Neural cell (in vitro differentiated cells): ENCODE measurements at regions not wholly inside any gene's neighbourhood (a gene's known extent, or its start where the extent isn't known, plus 50 kb on each side); places are given as distances from the start of the nearest gene placed in this dataset.

Source experiments
- H2AFZ ChIP-seq: fragments of 200-600, 300-800 bp; sonication (generic), shearing (Covaris generic); 2 replicates; pipeline ENCODE4 v1.6.0; 2014; ENCODE audit warnings: low read depth, mild to moderate bottlenecking, antibody characterized with exemption, low read length, moderate library complexity
- H3F3A ChIP-seq: fragments of 200-600 bp; shearing (Covaris generic); 2 replicates; pipeline ENCODE4 v1.6.1; 2016; ENCODE audit warnings: mild to moderate bottlenecking, moderate library complexity, mixed read lengths, antibody characterized with exemption, low read length; ENCODE audit not compliant: insufficient read depth, poor library complexity, severe bottlenecking
- H3K27ac ChIP-seq: fragments of 200-600, 300-800 bp; sonication (generic), shearing (Covaris generic); 2 replicates; pipeline ENCODE4 v1.5.1; 2014; ENCODE audit warnings: mild to moderate bottlenecking, low read length, moderate library complexity
- H3K27me3 ChIP-seq: fragments of 300-800, 200-600 bp; sonication (generic), shearing (Covaris generic); 2 replicates; pipeline ENCODE4 v1.6.0; 2014; ENCODE audit warnings: mild to moderate bottlenecking, low read depth, low read length, moderate library complexity; ENCODE audit not compliant: insufficient read depth
- H3K36me3 ChIP-seq: fragments of 300-800, 200-600 bp; sonication (generic), shearing (Covaris generic); 2 replicates; pipeline ENCODE4 v1.5.1; 2014; ENCODE audit warnings: mild to moderate bottlenecking, antibody characterized with exemption, low read length, moderate library complexity; ENCODE audit not compliant: insufficient read depth
- H3K4me2 ChIP-seq: fragments of 300-800, 200-600 bp; sonication (generic), shearing (Covaris generic); 2 replicates; pipeline ENCODE4 v1.6.0; 2014; ENCODE audit warnings: mild to moderate bottlenecking, low read length
- H3K4me3 ChIP-seq: fragments of 300-800, 200-600 bp; sonication (generic), shearing (Covaris generic); 2 replicates; pipeline ENCODE4 v1.5.1; 2014; ENCODE audit warnings: mild to moderate bottlenecking, low read length, moderate library complexity
- H3K79me2 ChIP-seq: fragments of 200-600 bp; shearing (Covaris generic); replicated peaks from 2 replicates; pipeline ENCODE4 v1.6.0; 2014; ENCODE audit warnings: mild to moderate bottlenecking, low read length, moderate library complexity; ENCODE audit not compliant: insufficient read depth
- H3K9ac ChIP-seq: fragments of 300-800, 200-600 bp; sonication (generic), shearing (Covaris generic); 2 replicates; pipeline ENCODE4 v1.6.1; 2016; ENCODE audit warnings: mild to moderate bottlenecking, low read length, mixed read lengths
- H3K9me2 ChIP-seq: fragments of 200-600 bp; shearing (Covaris generic); 2 replicates; pipeline ENCODE4 v1.6.1; 2016; ENCODE audit warnings: mild to moderate bottlenecking, low read length, mixed read lengths; ENCODE audit not compliant: insufficient read depth
- H3K9me3 ChIP-seq: fragments of 200-600, 300-800 bp; sonication (generic), shearing (Covaris generic); 2 replicates; pipeline ENCODE4 v1.6.1; 2016; ENCODE audit warnings: mild to moderate bottlenecking, mixed run types, low read length, moderate library complexity, mixed read lengths
- H4K20me1 ChIP-seq: fragments of 200-600 bp; shearing (Covaris generic); 2 replicates; pipeline ENCODE4 v1.6.1; 2016; ENCODE audit warnings: mild to moderate bottlenecking, mixed run types; ENCODE audit not compliant: insufficient read depth
- CTCF ChIP-seq: fragments of 450-650 bp; IDR thresholded peaks from 2 replicates; pipeline ENCODE4 v1.5.1; 2014; ENCODE audit warnings: antibody characterized with exemption, mild to moderate bottlenecking, moderate library complexity; ENCODE audit not compliant: poor library complexity, severe bottlenecking
- EP300 ChIP-seq: fragments of 450-650 bp; conservative IDR thresholded peaks from 2 replicates; pipeline ENCODE4 v1.6.1; 2014; ENCODE audit warnings: antibody characterized with exemption, mild to moderate bottlenecking, moderate library complexity; ENCODE audit not compliant: poor library complexity, severe bottlenecking
- EZH2 ChIP-seq: fragments of 200-600, 300-800 bp; shearing (Covaris generic), sonication (generic); IDR thresholded peaks from 2 replicates; pipeline ENCODE4 v1.6.1; 2014; ENCODE audit warnings: antibody characterized with exemption, low read length, borderline replicate concordance, mild to moderate bottlenecking; ENCODE audit not compliant: insufficient read depth, poor library complexity, severe bottlenecking
- MXI1 ChIP-seq: fragments of 450-650 bp; conservative IDR thresholded peaks from 2 replicates; pipeline ENCODE4 v1.6.1; 2014; ENCODE audit warnings: antibody characterized with exemption, mild to moderate bottlenecking; ENCODE audit not compliant: poor library complexity, severe bottlenecking
- POLR2AphosphoS5 ChIP-seq: IDR thresholded peaks from 2 replicates; pipeline ENCODE4 v1.6.1; 2012
- RAD21 ChIP-seq: fragments of 450-650 bp; conservative IDR thresholded peaks from 2 replicates; pipeline ENCODE4 v1.6.1; 2014; ENCODE audit warnings: antibody characterized with exemption, mild to moderate bottlenecking, moderate library complexity
- REST ChIP-seq: IDR thresholded peaks from 2 replicates; pipeline ENCODE4 v1.6.1; 2012; ENCODE audit warnings: borderline replicate concordance
- SMC3 ChIP-seq: fragments of 450-650 bp; conservative IDR thresholded peaks from 2 replicates; pipeline ENCODE4 v1.6.1; 2014; ENCODE audit warnings: antibody characterized with exemption, mild to moderate bottlenecking, moderate library complexity; ENCODE audit not compliant: poor library complexity
- TAF1 ChIP-seq: IDR thresholded peaks from 2 replicates; pipeline ENCODE4 v1.6.1; 2012; ENCODE audit warnings: low read depth

GRCh38 chr4:72857787-72858186, 211.7 kb downstream of the COX18 start:
- Histone ChIP-seq H3K27me3 (no peaks in the 10 kb centered on the region), H2AFZ (no peak overlapping the region), H3K4me2 (no peak overlapping the region), H3K9ac (no peak overlapping the region), H3K79me2 (no peaks in the 10 kb centered on the region), H3F3A (no peaks in the 10 kb centered on the region), H3K27ac (no peak overlapping the region), H4K20me1 (no peaks in the 10 kb centered on the region), H3K9me3 (no peaks in the 10 kb centered on the region), H3K36me3 (no peaks in the 10 kb centered on the region), H3K4me3 (no peak overlapping the region), H3K9me2 (no peaks in the 10 kb centered on the region)
- TF ChIP-seq EZH2 (no peak), CTCF (no peak)

DNA sequence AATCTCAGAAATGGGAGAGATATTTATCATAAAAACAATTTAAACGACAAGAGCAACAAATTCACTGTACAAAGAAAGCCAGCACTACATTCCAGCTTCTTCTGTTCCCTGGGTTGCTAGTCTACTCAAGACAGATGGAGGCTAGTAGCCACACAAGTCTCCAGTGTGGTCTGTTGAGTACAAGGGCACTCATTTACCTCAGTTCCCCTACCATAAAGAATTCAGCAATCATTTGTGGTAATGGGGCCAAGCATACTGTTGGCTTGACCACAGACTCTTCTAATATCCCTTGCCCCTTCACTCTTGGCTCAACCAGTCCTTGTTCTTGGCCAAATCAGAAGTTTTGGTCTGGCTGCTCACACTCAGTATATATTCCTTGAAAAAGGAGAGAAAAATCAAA, 212.3 kb downstream of the COX18 start:
- Histone ChIP-seq H3K4me3 (no peak overlapping the region), H3F3A (no peaks in the 10 kb centered on the region), H3K27ac (no peak overlapping the region), H4K20me1 (no peaks in the 10 kb centered on the region), H3K4me2 (no peak overlapping the region), H3K36me3 (no peaks in the 10 kb centered on the region), H3K79me2 (no peaks in the 10 kb centered on the region), H3K9me2 (no peaks in the 10 kb centered on the region), H3K9ac (no peak overlapping the region), H2AFZ (no peak overlapping the region), H3K9me3 (no peaks in the 10 kb centered on the region), H3K27me3 (no peaks in the 10 kb centered on the region)
- TF ChIP-seq REST: no peak
- TF ChIP-seq MXI1: no peak
- no peak for TF ChIP-seq CTCF
- TF ChIP-seq EP300: no peak
- TF ChIP-seq EZH2: no peak
- no peak for TF ChIP-seq POLR2AphosphoS5
- no peak for TF ChIP-seq SMC3
- TF ChIP-seq TAF1: no peak
- TF ChIP-seq RAD21: no peak
